NCI-H82 treated with DMSO at 0.1 percent for 48 hours (cell line): ENCODE measurements at regions not wholly inside any gene's neighbourhood (a gene's known extent, or its start where the extent isn't known, plus 50 kb on each side); places are given as distances from the start of the nearest gene placed in this dataset.

Experiments
- DNase-seq: peaks from one replicate; lab custom pipeline; 2025; ENCODE audit not compliant: unreplicated experiment; lab: John Stamatoyannopoulos, UW

GRCh38 chr2:239905884-239906654 lies 119.1 kb downstream of the NDUFA10 start:
- no peak for DNase-seq

- no peak for DNase-seq
Measured at GRCh38 chr2:239905306-239905705, 119.8 kb downstream of the NDUFA10 start.

GRCh38 chr2:239904496-239904895 lies 120.6 kb downstream of the NDUFA10 start:
- DNase-seq, result no peak

GRCh38 chr2:239903803-239904202 lies 121.3 kb downstream of the NDUFA10 start:
- DNase-seq, result no peak

- DNase-seq, result no peak
Measured at GRCh38 chr2:239903210-239903609, 121.9 kb downstream of the NDUFA10 start.

GRCh38 chr2:239902749-239903201 lies 122.4 kb downstream of the NDUFA10 start:
- DNase-seq, result no peak

- DNase-seq, result no peak
Measured at GRCh38 chr2:239898292-239898925, 126.7 kb downstream of the NDUFA10 start.

- DNase-seq, result no peak
Measured at GRCh38 chr2:239897596-239898235, 127.4 kb downstream of the NDUFA10 start.

- DNase-seq, result no peak
Measured at GRCh38 chr2:239896075-239896474, 129.1 kb downstream of the NDUFA10 start.

- no peak for DNase-seq
Measured at GRCh38 chr2:239895669-239896068, 129.5 kb downstream of the NDUFA10 start.

- no peak for DNase-seq
Measured at GRCh38 chr2:239895116-239895515, 130.0 kb downstream of the NDUFA10 start.

GRCh38 chr2:239894276-239894675 lies 130.9 kb downstream of the NDUFA10 start:
- DNase-seq, result no peak

- DNase-seq, result no peak
Measured at GRCh38 chr2:239893236-239893515, 132.0 kb downstream of the NDUFA10 start.

- no peak for DNase-seq
Measured at GRCh38 chr2:239892441-239893235, 132.5 kb downstream of the NDUFA10 start.

- DNase-seq, result no peak
Measured at GRCh38 chr2:239891698-239892097, 133.4 kb downstream of the NDUFA10 start.

GRCh38 chr2:239890206-239890746 lies 134.9 kb downstream of the NDUFA10 start:
- no peak for DNase-seq

GRCh38 chr2:239889641-239890121 lies 135.5 kb downstream of the NDUFA10 start:
- no peak for DNase-seq

GRCh38 chr2:239887604-239888003 lies 137.5 kb downstream of the NDUFA10 start:
- no peak for DNase-seq

- DNase-seq, result no peak
Measured at GRCh38 chr2:239886781-239887180, 138.4 kb downstream of the NDUFA10 start.

- no peak for DNase-seq
Measured at GRCh38 chr2:239884875-239885274, 140.3 kb downstream of the NDUFA10 start.

- DNase-seq, result no peak
Measured at GRCh38 chr2:239884051-239884405, 141.1 kb downstream of the NDUFA10 start.
